NB4 (cell line): ENCODE measurements at regions not wholly inside any gene's neighbourhood (a gene's known extent, or its start where the extent isn't known, plus 50 kb on each side); places are given as distances from the start of the nearest gene placed in this dataset.

ENCODE experiments used
- DNase-seq: peaks from one replicate; pipeline ENCODE4 v3.0.0; 2010; ENCODE audit warnings: low read depth
- H3K4me3 ChIP-seq: one replicate; pipeline ENCODE4 v1.5.1; 2011; ENCODE audit warnings: mild to moderate bottlenecking, low read depth, low read length, moderate library complexity
- MAX ChIP-seq: IDR thresholded peaks from 2 replicates; pipeline ENCODE4 v1.6.1; 2011; ENCODE audit warnings: low read depth, low read length
- MYC ChIP-seq: IDR thresholded peaks from 2 replicates; pipeline ENCODE4 v1.6.1; 2011; ENCODE audit warnings: low read depth, low read length
- POLR2A ChIP-seq: IDR thresholded peaks from 2 replicates; pipeline ENCODE4 v1.6.1; 2011; ENCODE audit warnings: mild to moderate bottlenecking; ENCODE audit not compliant: insufficient read length; ENCODE audit errors: extremely low read depth
- TF ChIP-seq, protein P1 (sequence below): IDR thresholded peaks from one replicate; pipeline ENCODE4 v1.5.1; 2012; ENCODE audit warnings: low read depth, low read length

- DNase-seq: no peak
- TF ChIP-seq MYC: no peak
- no peak for TF ChIP-seq MAX
- TF ChIP-seq, protein P1, sequence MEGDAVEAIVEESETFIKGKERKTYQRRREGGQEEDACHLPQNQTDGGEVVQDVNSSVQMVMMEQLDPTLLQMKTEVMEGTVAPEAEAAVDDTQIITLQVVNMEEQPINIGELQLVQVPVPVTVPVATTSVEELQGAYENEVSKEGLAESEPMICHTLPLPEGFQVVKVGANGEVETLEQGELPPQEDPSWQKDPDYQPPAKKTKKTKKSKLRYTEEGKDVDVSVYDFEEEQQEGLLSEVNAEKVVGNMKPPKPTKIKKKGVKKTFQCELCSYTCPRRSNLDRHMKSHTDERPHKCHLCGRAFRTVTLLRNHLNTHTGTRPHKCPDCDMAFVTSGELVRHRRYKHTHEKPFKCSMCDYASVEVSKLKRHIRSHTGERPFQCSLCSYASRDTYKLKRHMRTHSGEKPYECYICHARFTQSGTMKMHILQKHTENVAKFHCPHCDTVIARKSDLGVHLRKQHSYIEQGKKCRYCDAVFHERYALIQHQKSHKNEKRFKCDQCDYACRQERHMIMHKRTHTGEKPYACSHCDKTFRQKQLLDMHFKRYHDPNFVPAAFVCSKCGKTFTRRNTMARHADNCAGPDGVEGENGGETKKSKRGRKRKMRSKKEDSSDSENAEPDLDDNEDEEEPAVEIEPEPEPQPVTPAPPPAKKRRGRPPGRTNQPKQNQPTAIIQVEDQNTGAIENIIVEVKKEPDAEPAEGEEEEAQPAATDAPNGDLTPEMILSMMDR: no peak
- TF ChIP-seq POLR2A: no peak
- no peak overlapping the region for H3K4me3 ChIP-seq
Measured at GRCh38 chr2:14828968-14829367, 196.5 kb downstream of the LRATD1 start.

DNA sequence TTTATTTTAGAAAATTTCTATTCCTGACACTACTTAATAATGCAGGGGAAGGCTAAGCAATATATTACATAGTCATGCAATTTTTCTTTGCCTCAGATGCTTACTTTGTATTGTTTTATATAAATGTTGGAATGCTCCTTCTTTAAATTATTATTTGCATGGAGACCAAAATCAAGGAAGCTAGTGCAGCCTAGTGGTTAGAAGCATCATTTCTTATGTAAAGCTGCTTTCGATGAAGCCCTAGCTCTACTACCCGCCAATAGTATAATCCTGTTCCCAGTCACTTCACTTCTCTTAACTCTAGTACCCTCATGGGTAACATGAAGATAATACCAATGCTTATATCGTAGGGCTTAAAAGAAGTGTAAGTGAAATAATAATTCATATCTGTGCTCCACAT lies 198.9 kb downstream of the LRATD1 start:
- TF ChIP-seq MYC: no peak
- no peak for TF ChIP-seq MAX
- TF ChIP-seq POLR2A: no peak
- TF ChIP-seq, protein P1: no peak
- no peak overlapping the region for H3K4me3 ChIP-seq
- no peak for DNase-seq

DNA sequence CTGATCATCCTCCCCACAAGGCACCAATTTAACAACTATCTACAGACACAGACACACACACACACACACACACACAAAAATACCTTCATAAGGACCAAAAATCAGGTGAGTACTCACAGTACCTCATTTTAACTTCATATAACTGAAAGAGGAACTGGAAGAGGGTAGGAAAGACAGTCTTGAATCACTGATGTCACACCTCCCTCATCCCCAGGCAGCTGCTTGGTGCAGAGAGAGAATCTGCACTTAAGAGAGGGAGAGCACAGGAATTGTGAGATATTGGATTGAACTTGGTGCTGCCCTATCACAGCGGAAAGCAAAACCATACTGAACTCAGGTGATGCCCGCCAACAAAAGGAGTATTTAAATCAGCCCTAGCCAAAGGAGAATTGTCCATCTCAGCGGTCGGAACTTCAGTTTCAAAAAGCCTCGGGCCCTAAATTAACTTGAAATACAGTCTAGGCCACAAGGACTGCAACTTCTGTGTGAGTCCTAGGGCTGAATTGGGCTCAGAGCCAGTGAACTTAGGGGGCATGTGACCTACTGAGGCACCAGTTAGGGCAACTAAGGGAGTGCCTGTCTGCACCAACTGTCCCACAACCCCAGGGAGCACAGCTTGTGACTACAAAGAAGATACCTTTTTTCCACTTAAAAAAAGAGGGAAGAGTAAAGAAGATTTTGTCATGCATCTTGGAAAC lies 211.1 kb downstream of the LRATD1 start:
- H3K4me3 ChIP-seq: no peak overlapping the region
- no peak for TF ChIP-seq MYC
- TF ChIP-seq MAX: no peak
- TF ChIP-seq, protein P1: no peak
- TF ChIP-seq POLR2A: no peak
- no peak for DNase-seq

- H3K4me3 ChIP-seq: no peak overlapping the region
- TF ChIP-seq POLR2A (no peak), MYC (no peak), MAX (no peak)
- TF ChIP-seq, protein P1: no peak
- peak; percentile 12 for DNase-seq
Measured at GRCh38 chr2:14855751-14856150, 223.2 kb downstream of the LRATD1 start.

- no peak overlapping the region for H3K4me3 ChIP-seq
- no peak for TF ChIP-seq POLR2A
- no peak for TF ChIP-seq MYC
- TF ChIP-seq MAX: no peak
- TF ChIP-seq, protein P1: no peak
- no peak for DNase-seq
Measured at GRCh38 chr2:14861181-14861580, 228.7 kb downstream of the LRATD1 start.
